HEK293T (cell line): ENCODE measurements at regions not wholly inside any gene's neighbourhood (a gene's known extent, or its start where the extent isn't known, plus 50 kb on each side); places are given as distances from the start of the nearest gene placed in this dataset.

Experiments
- CTCF ChIA-PET: fragments of 350-600 bp; formaldehyde crosslinking; extraction: SDS; loops from one replicate; lab custom pipeline; 2021; ENCODE audit warnings: antibody characterized with exemption, inconsistent platforms; lab: Yijun Ruan, JAX
- POLR2A ChIA-PET: fragments of 350-600 bp; formaldehyde crosslinking; extraction: SDS; loops from one replicate; lab custom pipeline; 2020; ENCODE audit warnings: antibody characterized with exemption, inconsistent platforms; lab: Yijun Ruan, JAX
- DNase-seq: peaks from one replicate; pipeline ENCODE4 v3.0.0; 2012; ENCODE audit warnings: mixed read lengths; ENCODE audit errors: extremely low spot score
- ARNT ChIP-seq: fragments of 450-650 bp; IDR thresholded peaks from 2 replicates; pipeline ENCODE4 v1.6.1; 2017; ENCODE audit warnings: mild to moderate bottlenecking
- BHLHE40 ChIP-seq: fragments of 450-650 bp; IDR thresholded peaks from 2 replicates; pipeline ENCODE4 v1.6.1; 2016; ENCODE audit warnings: mild to moderate bottlenecking, moderate library complexity, borderline replicate concordance
- CTBP1 ChIP-seq: fragments of 450-650 bp; IDR thresholded peaks from 2 replicates; pipeline ENCODE4 v1.6.1; 2016; ENCODE audit warnings: borderline replicate concordance
- ELF4 ChIP-seq: fragments of 450-650 bp; IDR thresholded peaks from 2 replicates; pipeline ENCODE4 v1.6.1; 2017; ENCODE audit warnings: antibody characterized with exemption
- FOXA1 ChIP-seq: fragments of 450-650 bp; IDR thresholded peaks from 2 replicates; pipeline ENCODE4 v1.6.1; 2016; ENCODE audit warnings: mild to moderate bottlenecking
- FOXK2 ChIP-seq: fragments of 450-650 bp; IDR thresholded peaks from 2 replicates; pipeline ENCODE4 v1.6.1; 2016; ENCODE audit warnings: mild to moderate bottlenecking
- FOXM1 ChIP-seq: fragments of 450-650 bp; IDR thresholded peaks from 2 replicates; pipeline ENCODE4 v1.6.1; 2017; ENCODE audit warnings: mild to moderate bottlenecking, borderline replicate concordance
- HDGF ChIP-seq: fragments of 450-650 bp; IDR thresholded peaks from 2 replicates; pipeline ENCODE4 v1.6.1; 2017; ENCODE audit warnings: antibody characterized with exemption, borderline replicate concordance
- L3MBTL2 ChIP-seq: fragments of 450-650 bp; conservative IDR thresholded peaks from 2 replicates; pipeline ENCODE4 v1.6.1; 2016; ENCODE audit warnings: mild to moderate bottlenecking
- LEF1 ChIP-seq: fragments of 450-650 bp; IDR thresholded peaks from 2 replicates; pipeline ENCODE4 v1.6.1; 2017; ENCODE audit warnings: mild to moderate bottlenecking, borderline replicate concordance
- NFRKB ChIP-seq: fragments of 450-650 bp; IDR thresholded peaks from 2 replicates; pipeline ENCODE4 v1.6.1; 2016; ENCODE audit warnings: mild to moderate bottlenecking, moderate library complexity
- SP1 ChIP-seq: fragments of 450-650 bp; IDR thresholded peaks from 2 replicates; pipeline ENCODE4 v1.6.1; 2017
- SUZ12 ChIP-seq: fragments of 450-650 bp; IDR thresholded peaks from 2 replicates; pipeline ENCODE4 v1.6.1; 2016; ENCODE audit warnings: mild to moderate bottlenecking
- TARDBP ChIP-seq: fragments of 450-650 bp; IDR thresholded peaks from 2 replicates; pipeline ENCODE4 v1.6.1; 2016
- ZNF384 ChIP-seq: fragments of 450-650 bp; IDR thresholded peaks from 2 replicates; pipeline ENCODE4 v1.6.1; 2016
- TF ChIP-seq, protein P1 (sequence below): fragments of 450-650 bp; IDR thresholded peaks from 2 replicates; pipeline ENCODE4 v1.6.1; 2016

DNA sequence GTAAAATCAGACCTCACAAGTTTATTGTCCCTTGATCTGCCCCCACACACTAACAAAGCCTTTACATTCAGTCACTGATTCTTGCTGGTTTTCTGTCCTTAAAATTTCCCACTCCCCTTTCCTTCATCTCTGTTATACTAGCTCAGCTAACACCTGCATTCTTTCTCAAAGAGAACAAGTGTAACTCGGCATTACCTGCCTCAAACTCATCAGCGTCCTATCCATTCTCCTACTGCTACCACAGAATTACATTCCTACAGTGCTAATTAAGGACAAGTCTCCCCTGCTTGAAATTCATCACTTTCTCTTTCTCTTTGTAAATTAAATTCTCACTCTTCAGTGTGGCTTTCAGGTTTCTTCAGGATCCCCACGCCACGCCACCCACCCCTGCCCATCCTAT lies 773.2 kb downstream of the FRK start:
- DNase-seq: no peak
- TF ChIP-seq, protein P1, sequence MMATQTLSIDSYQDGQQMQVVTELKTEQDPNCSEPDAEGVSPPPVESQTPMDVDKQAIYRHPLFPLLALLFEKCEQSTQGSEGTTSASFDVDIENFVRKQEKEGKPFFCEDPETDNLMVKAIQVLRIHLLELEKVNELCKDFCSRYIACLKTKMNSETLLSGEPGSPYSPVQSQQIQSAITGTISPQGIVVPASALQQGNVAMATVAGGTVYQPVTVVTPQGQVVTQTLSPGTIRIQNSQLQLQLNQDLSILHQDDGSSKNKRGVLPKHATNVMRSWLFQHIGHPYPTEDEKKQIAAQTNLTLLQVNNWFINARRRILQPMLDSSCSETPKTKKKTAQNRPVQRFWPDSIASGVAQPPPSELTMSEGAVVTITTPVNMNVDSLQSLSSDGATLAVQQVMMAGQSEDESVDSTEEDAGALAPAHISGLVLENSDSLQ: no peak
- ChIA-PET POLR2A (no interaction called here), CTCF (no interaction called here)

DNA sequence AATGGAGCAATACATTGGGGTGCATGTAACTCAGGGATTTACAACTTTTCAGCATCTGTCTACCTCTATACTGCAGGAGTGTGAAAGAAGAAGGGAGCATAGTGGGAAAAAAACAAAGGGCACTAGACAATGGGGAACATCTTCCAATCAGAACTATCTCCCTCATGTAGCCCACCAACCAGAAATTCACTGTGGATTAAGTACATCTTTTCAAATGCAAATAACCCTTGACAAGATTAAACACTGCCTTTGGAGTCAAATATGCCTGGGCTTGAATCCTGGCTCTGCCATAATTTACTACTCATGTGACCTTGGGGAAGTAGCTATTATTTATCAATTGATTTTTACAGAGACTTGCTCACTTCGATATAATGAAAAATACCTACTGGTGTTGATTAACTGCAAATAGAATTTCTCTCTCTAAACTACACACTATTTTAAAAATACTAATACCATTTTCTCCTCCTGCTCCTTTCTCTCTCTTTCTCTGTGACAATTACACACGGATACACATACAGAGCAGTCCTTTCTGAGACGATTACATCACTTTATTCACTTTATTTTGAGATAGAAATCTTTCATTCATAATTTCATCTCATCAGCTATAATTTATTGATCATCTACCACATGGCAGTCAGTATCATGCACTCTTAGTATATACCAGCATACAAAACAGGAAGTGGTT lies 783.7 kb downstream of the FRK start:
- ChIA-PET POLR2A (no interaction called here), CTCF (no interaction called here)
- TF ChIP-seq, protein P1: no peak
- TF ChIP-seq LEF1: no peak
- TF ChIP-seq FOXA1: no peak
- no peak for TF ChIP-seq TARDBP
- TF ChIP-seq HDGF: no peak
- no peak for TF ChIP-seq CTBP1
- no peak for TF ChIP-seq ELF4
- TF ChIP-seq SUZ12: no peak
- no peak for TF ChIP-seq ARNT
- TF ChIP-seq SP1: no peak
- no peak for TF ChIP-seq FOXK2
- TF ChIP-seq FOXM1: no peak
- TF ChIP-seq ZNF384: no peak
- TF ChIP-seq L3MBTL2: no peak
- no peak for TF ChIP-seq BHLHE40
- DNase-seq: no peak

DNA sequence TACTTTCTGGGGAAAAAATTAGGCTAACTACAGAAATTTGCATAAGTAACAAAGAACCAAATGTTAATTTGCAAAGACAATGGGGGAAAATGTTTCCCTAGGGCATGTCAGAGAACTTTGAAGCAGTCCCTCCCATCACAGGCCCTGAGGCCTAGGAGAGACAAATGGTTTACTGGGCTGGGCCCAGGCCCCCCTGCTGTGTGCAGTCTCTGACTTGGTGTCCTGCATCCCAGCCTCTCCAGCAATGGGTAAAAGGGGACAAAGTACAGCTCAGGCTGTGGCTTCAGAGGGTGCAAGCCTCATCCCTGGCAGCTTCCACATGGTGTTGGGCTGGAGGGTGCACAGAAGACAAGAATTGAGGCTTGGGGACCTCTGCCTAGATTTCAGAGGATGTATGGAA lies 788.4 kb downstream of the FRK start:
- TF ChIP-seq FOXK2 (no peak), TARDBP (no peak), ELF4 (no peak), ZNF384 (no peak), SP1 (no peak), ARNT (no peak)
- TF ChIP-seq, protein P1: no peak
- CTCF ChIA-PET: no interaction called here
- POLR2A ChIA-PET: no interaction called here
- DNase-seq: no peak

DNA sequence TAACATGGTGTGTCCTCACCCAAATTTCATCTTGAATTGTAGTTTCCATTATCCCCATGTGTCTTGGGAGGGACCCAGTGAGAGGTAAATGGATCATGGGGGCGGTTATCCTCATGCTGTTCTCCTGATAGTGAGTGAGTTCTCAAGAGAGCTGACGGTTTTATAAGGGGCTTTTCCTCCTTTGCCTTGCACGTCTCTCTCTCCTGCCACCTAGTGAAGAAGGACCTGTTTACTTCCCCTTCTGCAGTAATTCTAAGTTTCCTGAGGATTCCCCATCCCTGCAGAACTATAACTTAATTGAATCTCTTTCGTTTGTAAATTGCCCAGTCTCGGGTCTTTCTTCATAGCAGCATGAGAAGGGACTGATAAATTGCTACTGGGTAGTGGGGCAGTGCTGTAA lies 789.3 kb downstream of the FRK start:
- DNase-seq: no peak
- TF ChIP-seq SP1: no peak
- no peak for TF ChIP-seq CTBP1
- TF ChIP-seq, protein P1: no peak
- no peak for TF ChIP-seq ARNT
- no peak for TF ChIP-seq NFRKB
- no peak for TF ChIP-seq BHLHE40
- TF ChIP-seq FOXA1: no peak
- no peak for TF ChIP-seq TARDBP
- no peak for TF ChIP-seq LEF1
- no peak for TF ChIP-seq L3MBTL2
- TF ChIP-seq ZNF384: no peak
- no peak for TF ChIP-seq FOXM1
- no peak for TF ChIP-seq FOXK2
- no peak for TF ChIP-seq HDGF
- no peak for TF ChIP-seq ELF4
- CTCF ChIA-PET: no interaction called here
- POLR2A ChIA-PET: no interaction called here

DNA sequence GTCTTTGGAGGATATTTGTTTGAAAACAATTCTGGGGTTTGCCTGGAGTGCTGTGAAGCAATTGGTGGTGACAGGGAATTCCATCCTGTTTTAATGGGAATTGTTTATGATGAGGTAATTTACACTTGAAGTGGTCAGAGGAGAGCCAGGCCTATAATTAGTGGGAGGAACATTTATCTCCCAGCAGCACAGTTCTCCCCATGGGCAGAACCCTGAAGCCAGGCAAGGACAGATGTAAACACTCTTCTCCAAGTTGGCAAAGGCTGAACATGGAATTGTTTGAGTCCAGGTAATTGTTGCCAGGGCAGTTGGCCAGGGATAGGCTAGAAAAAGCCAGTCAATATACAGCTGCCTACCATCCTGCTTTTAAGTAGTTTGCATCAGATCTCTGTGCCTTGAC lies 789.7 kb downstream of the FRK start:
- TF ChIP-seq HDGF (no peak), SUZ12 (no peak)
- DNase-seq: no peak
- CTCF ChIA-PET: no interaction called here
- POLR2A ChIA-PET: no interaction called here

DNA sequence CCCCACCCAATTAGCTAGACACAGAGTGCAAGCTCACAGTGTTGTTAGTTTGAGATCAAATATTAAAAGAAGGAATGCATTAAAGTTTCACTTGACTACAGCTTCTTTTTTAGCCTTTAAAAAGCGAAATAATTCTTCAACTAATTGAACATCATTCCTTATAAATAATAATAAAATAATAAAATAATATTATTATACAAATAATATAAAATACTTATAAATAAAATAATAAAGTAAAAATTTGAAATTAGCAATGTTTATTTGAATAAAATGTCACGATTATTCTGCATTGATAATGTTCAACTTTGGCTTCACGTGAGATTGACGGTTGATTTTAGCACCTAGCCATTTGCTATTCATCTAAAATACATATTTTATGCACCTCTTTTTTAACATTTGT lies 819.3 kb downstream of the FRK start:
- TF ChIP-seq BHLHE40 (no peak), ELF4 (no peak), FOXA1 (no peak), HDGF (no peak), TARDBP (no peak), ZNF384 (no peak), L3MBTL2 (no peak), ARNT (no peak), CTBP1 (no peak)
- TF ChIP-seq, protein P1: no peak
- POLR2A ChIA-PET: no interaction called here
- CTCF ChIA-PET: no interaction called here
- no peak for DNase-seq
